ENCODE measurements at regions not wholly inside any gene's neighbourhood (a gene's known extent, or its start where the extent isn't known, plus 50 kb on each side); places are given as distances from the start of the nearest gene placed in this dataset.

DNA sequence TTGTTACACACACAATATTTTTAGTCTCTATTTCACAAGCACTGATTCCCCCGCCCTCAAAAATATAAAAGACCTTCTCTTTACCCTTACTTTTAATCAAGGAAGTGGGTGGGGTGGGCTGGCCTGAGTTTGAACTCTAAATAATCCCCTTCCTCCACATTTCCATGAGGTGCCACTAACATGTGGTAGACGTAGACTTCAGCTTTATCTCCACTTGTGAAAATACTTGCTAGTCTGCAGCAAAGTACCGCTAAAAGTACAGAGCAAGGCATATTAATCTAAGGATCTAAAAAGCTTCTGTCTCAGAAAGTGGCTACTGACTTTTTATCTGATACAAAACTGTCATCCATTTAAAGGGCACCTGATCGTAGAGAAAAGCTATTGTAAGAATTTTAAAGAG, 739.6 kb upstream of the SLC10A2 start:
- TF ChIP-seq, protein P1, sequence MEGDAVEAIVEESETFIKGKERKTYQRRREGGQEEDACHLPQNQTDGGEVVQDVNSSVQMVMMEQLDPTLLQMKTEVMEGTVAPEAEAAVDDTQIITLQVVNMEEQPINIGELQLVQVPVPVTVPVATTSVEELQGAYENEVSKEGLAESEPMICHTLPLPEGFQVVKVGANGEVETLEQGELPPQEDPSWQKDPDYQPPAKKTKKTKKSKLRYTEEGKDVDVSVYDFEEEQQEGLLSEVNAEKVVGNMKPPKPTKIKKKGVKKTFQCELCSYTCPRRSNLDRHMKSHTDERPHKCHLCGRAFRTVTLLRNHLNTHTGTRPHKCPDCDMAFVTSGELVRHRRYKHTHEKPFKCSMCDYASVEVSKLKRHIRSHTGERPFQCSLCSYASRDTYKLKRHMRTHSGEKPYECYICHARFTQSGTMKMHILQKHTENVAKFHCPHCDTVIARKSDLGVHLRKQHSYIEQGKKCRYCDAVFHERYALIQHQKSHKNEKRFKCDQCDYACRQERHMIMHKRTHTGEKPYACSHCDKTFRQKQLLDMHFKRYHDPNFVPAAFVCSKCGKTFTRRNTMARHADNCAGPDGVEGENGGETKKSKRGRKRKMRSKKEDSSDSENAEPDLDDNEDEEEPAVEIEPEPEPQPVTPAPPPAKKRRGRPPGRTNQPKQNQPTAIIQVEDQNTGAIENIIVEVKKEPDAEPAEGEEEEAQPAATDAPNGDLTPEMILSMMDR (IDR thresholded peaks at IDR 0.05): no peak
- TF ChIP-seq POLR2A (IDR thresholded peaks at IDR 0.05): no peak
